DOHH2 (cell line): ENCODE measurements at regions not wholly inside any gene's neighbourhood (a gene's known extent, or its start where the extent isn't known, plus 50 kb on each side); places are given as distances from the start of the nearest gene placed in this dataset.

Experiments used
- H3F3A ChIP-seq: fragments of 200-600 bp; sonication (generic), shearing (Covaris generic); 2 replicates; pipeline ENCODE4 v1.6.0; 2016; ENCODE audit warnings: antibody characterized with exemption, mild to moderate bottlenecking; ENCODE audit not compliant: control insufficient read depth, insufficient read depth
- H3K27ac ChIP-seq: fragments of 200-600 bp; sonication (generic); 2 replicates; pipeline ENCODE4 v1.5.1; 2014; ENCODE audit warnings: low read depth, mild to moderate bottlenecking, low read length, moderate library complexity
- H3K27me3 ChIP-seq: fragments of 200-600 bp; sonication (generic); 2 replicates; pipeline ENCODE4 v1.6.1; 2014; ENCODE audit warnings: mild to moderate bottlenecking, low read length, mixed read lengths; ENCODE audit not compliant: control insufficient read depth
- H3K36me3 ChIP-seq: fragments of 200-600 bp; sonication (generic); 2 replicates; pipeline ENCODE4 v1.6.1; 2014; ENCODE audit warnings: mild to moderate bottlenecking, low read length, moderate library complexity, mixed read lengths; ENCODE audit not compliant: control insufficient read depth
- H3K4me1 ChIP-seq: fragments of 200-600 bp; sonication (generic); 2 replicates; pipeline ENCODE4 v1.6.1; 2014; ENCODE audit warnings: mild to moderate bottlenecking, low read length, mixed read lengths; ENCODE audit not compliant: control insufficient read depth
- H3K4me2 ChIP-seq: fragments of 200-600 bp; sonication (generic); 2 replicates; pipeline ENCODE4 v1.6.0; 2014; ENCODE audit warnings: mild to moderate bottlenecking, low read length, moderate library complexity
- H3K4me3 ChIP-seq: fragments of 200-600 bp; sonication (generic); 2 replicates; pipeline ENCODE4 v1.5.1; 2014; ENCODE audit warnings: mild to moderate bottlenecking, low read length, mixed read lengths
- H3K79me2 ChIP-seq: fragments of 200-600 bp; sonication (generic); 2 replicates; pipeline ENCODE4 v1.6.1; 2014; ENCODE audit warnings: mild to moderate bottlenecking, low read length, mixed read lengths; ENCODE audit not compliant: control insufficient read depth
- H3K9me2 ChIP-seq: fragments of 200-600 bp; sonication (generic); replicated peaks from 2 replicates; pipeline ENCODE4 v1.6.1; 2014; ENCODE audit warnings: mild to moderate bottlenecking, low read length, mixed read lengths; ENCODE audit not compliant: control insufficient read depth
- H3K9me3 ChIP-seq: fragments of 200-600 bp; sonication (generic); 2 replicates; pipeline ENCODE4 v1.6.1; 2014; ENCODE audit warnings: antibody characterized with exemption, low read length, mixed read lengths; ENCODE audit not compliant: control insufficient read depth, insufficient read depth
- H4K20me1 ChIP-seq: fragments of 200-600 bp; sonication (generic); 2 replicates; pipeline ENCODE4 v1.6.0; 2014; ENCODE audit warnings: low read depth, mild to moderate bottlenecking, antibody characterized with exemption, low read length, moderate library complexity; ENCODE audit not compliant: control insufficient read depth, insufficient read depth
- CTCF ChIP-seq: fragments of 200-600 bp; sonication (generic); IDR thresholded peaks from one replicate; pipeline ENCODE4 v1.5.1; 2014; ENCODE audit warnings: antibody characterized with exemption, mild to moderate bottlenecking, low read depth, low read length; ENCODE audit not compliant: poor library complexity, severe bottlenecking
- EZH2phosphoT487 ChIP-seq: fragments of 200-600 bp; sonication (generic); IDR thresholded peaks from 2 replicates; pipeline ENCODE4 v1.6.1; 2017; ENCODE audit warnings: borderline replicate concordance, mild to moderate bottlenecking, antibody characterized with exemption, low read length, moderate library complexity, mixed read lengths

- no peak overlapping the region for H3K4me2 ChIP-seq
- no peaks in the 10 kb centered on the region for H3K9me3 ChIP-seq
Observed at GRCh38 chr20:7137395-7138151, 370.1 kb downstream of the BMP2 start.

GRCh38 chr20:7144464-7144863, 377.0 kb downstream of the BMP2 start:
- no peak for TF ChIP-seq EZH2phosphoT487
- TF ChIP-seq CTCF: no peak

More at GRCh38 chr20:7137395-7138151, 370.1 kb downstream of the BMP2 start:
- Histone ChIP-seq H3F3A (no peaks in the 10 kb centered on the region), H3K79me2 (no peaks in the 10 kb centered on the region), H3K27me3 (no peaks in the 10 kb centered on the region), H3K4me3 (no peak overlapping the region), H3K4me1 (no peaks in the 10 kb centered on the region), H3K27ac (no peak overlapping the region), H4K20me1 (no peaks in the 10 kb centered on the region), H3K9me2 (no peaks in the 10 kb centered on the region), H3K36me3 (no peaks in the 10 kb centered on the region)
- TF ChIP-seq EZH2phosphoT487 (no peak), CTCF (no peak)

GRCh38 chr20:7146552-7147219, 379.2 kb downstream of the BMP2 start:
- TF ChIP-seq EZH2phosphoT487: no peak
- no peak for TF ChIP-seq CTCF
- no peak overlapping the region for H3K4me2 ChIP-seq

More at GRCh38 chr20:7144464-7144863, 377.0 kb downstream of the BMP2 start:
- Histone ChIP-seq H3K36me3 (no peaks in the 10 kb centered on the region), H3K9me3 (no peaks in the 10 kb centered on the region), H3K27me3 (no peaks in the 10 kb centered on the region), H3K9me2 (no peaks in the 10 kb centered on the region), H3K79me2 (no peaks in the 10 kb centered on the region), H3K27ac (no peak overlapping the region), H3K4me2 (no peak overlapping the region), H3F3A (no peaks in the 10 kb centered on the region), H3K4me3 (no peak overlapping the region), H3K4me1 (no peaks in the 10 kb centered on the region), H4K20me1 (no peaks in the 10 kb centered on the region)

More at GRCh38 chr20:7146552-7147219, 379.2 kb downstream of the BMP2 start:
- no peak overlapping the region for H3K27ac ChIP-seq
- no peak overlapping the region for H3K4me3 ChIP-seq
- H4K20me1 ChIP-seq: no peaks in the 10 kb centered on the region
- H3K79me2 ChIP-seq: no peaks in the 10 kb centered on the region
- no peaks in the 10 kb centered on the region for H3K36me3 ChIP-seq
- H3F3A ChIP-seq: no peaks in the 10 kb centered on the region
- H3K27me3 ChIP-seq: no peaks in the 10 kb centered on the region
- no peaks in the 10 kb centered on the region for H3K4me1 ChIP-seq
- no peaks in the 10 kb centered on the region for H3K9me2 ChIP-seq
- H3K9me3 ChIP-seq: no peaks in the 10 kb centered on the region
